AG04450 (cell line): ENCODE measurements at regions not wholly inside any gene's neighbourhood (a gene's known extent, or its start where the extent isn't known, plus 50 kb on each side); places are given as distances from the start of the nearest gene placed in this dataset.

Experiments
- CTCF ChIA-PET: fragments of 300-600, 350-600 bp; formaldehyde crosslinking; extraction: SDS; loops from one replicate; lab custom pipeline; 2022; ENCODE audit warnings: antibody characterized with exemption, inconsistent platforms; lab: Charles Lee
- POLR2A ChIA-PET: fragments of 350-600 bp; formaldehyde crosslinking; extraction: SDS; loops from one replicate; lab custom pipeline; 2021; ENCODE audit warnings: antibody characterized with exemption, inconsistent platforms; lab: Yijun Ruan, JAX
- DNase-seq: peaks from one replicate; pipeline ENCODE4 v3.0.0-alpha.2; 2011; ENCODE audit warnings: low read depth, low spot score
- H3K27ac ChIP-seq: one replicate; pipeline ENCODE4 v1.5.1; 2012; ENCODE audit warnings: low read depth, low read length, control low read depth
- H3K27me3 ChIP-seq: one replicate; pipeline ENCODE4 v1.6.0; 2012; ENCODE audit warnings: low read length; ENCODE audit not compliant: control insufficient read depth, insufficient read depth
- H3K4me3 ChIP-seq: 2 replicates; pipeline ENCODE4 v1.5.1; 2011; ENCODE audit warnings: mild to moderate bottlenecking, low read depth, low read length, control low read depth
- H3K9me3 ChIP-seq: 2 replicates; pipeline ENCODE4 v1.5.1; 2012; ENCODE audit warnings: low read length; ENCODE audit not compliant: control insufficient read depth, insufficient read depth
- CTCF ChIP-seq: IDR thresholded peaks from 2 replicates; pipeline ENCODE4 v1.5.1; 2011; ENCODE audit warnings: low read depth, low read length, control low read depth, inconsistent platforms

GRCh38 chr7:42997611-42998010, 65.4 kb downstream of the MRPL32 start:
- DNase-seq, result no peak
- Histone ChIP-seq H3K27me3 (peaks cover 2% of the 10 kb centered on the region), H3K4me3 (no peak overlapping the region), H3K9me3 (no peaks in the 10 kb centered on the region), H3K27ac (no peak overlapping the region)
- POLR2A ChIA-PET, result no interaction called here
- CTCF ChIA-PET, result no interaction called here
- TF ChIP-seq CTCF, result no peak

GRCh38 chr7:43004082-43004481, 71.9 kb downstream of the MRPL32 start:
- no peak for DNase-seq

GRCh38 chr7:43006008-43006407, 73.8 kb downstream of the MRPL32 start:
- POLR2A ChIA-PET, result no interaction called here

More at GRCh38 chr7:43004082-43004481, 71.9 kb downstream of the MRPL32 start:
- Histone ChIP-seq H3K4me3 (no peak overlapping the region), H3K9me3 (no peaks in the 10 kb centered on the region), H3K27me3 (peaks cover 2% of the 10 kb centered on the region), H3K27ac (no peak overlapping the region)
- no peak for TF ChIP-seq CTCF
- POLR2A ChIA-PET, result interaction anchor here (0.6 kb wide), 1 partner anchor 297 kb away, joined by 3 read pairs; no protein-coding TSS in a partner anchor
- CTCF ChIA-PET, result interaction anchor here (1.0 kb wide), 1 partner anchor 23 kb away, joined by 6 read pairs; no protein-coding TSS in a partner anchor

GRCh38 chr7:43010061-43010460, 77.9 kb downstream of the MRPL32 start:
- Histone ChIP-seq H3K4me3 (no peak overlapping the region), H3K9me3 (no peaks in the 10 kb centered on the region), H3K27me3 (no peaks in the 10 kb centered on the region), H3K27ac (no peak overlapping the region)
- no peak for TF ChIP-seq CTCF
- no peak for DNase-seq
- CTCF ChIA-PET, result no interaction called here
- POLR2A ChIA-PET, result no interaction called here

More at GRCh38 chr7:43006008-43006407, 73.8 kb downstream of the MRPL32 start:
- no peak overlapping the region for H3K27ac ChIP-seq
- no peaks in the 10 kb centered on the region for H3K27me3 ChIP-seq
- H3K9me3 ChIP-seq, result no peaks in the 10 kb centered on the region
- DNase-seq, result no peak
- no peak overlapping the region for H3K4me3 ChIP-seq
- no peak for TF ChIP-seq CTCF
- CTCF ChIA-PET, result no interaction called here

- no peaks in the 10 kb centered on the region for H3K9me3 ChIP-seq
- TF ChIP-seq CTCF, result no peak
- H3K27ac ChIP-seq, result no peak overlapping the region
- ChIA-PET POLR2A (no interaction called here), CTCF (no interaction called here)
- no peak overlapping the region for H3K4me3 ChIP-seq
- H3K27me3 ChIP-seq, result no peaks in the 10 kb centered on the region
- no peak for DNase-seq
These were observed 79.7 kb downstream of the MRPL32 start for GRCh38 chr7:43011879-43012278.
